ENCODE measurements at regions not wholly inside any gene's neighbourhood (a gene's known extent, or its start where the extent isn't known, plus 50 kb on each side); places are given as distances from the start of the nearest gene placed in this dataset.

DNA sequence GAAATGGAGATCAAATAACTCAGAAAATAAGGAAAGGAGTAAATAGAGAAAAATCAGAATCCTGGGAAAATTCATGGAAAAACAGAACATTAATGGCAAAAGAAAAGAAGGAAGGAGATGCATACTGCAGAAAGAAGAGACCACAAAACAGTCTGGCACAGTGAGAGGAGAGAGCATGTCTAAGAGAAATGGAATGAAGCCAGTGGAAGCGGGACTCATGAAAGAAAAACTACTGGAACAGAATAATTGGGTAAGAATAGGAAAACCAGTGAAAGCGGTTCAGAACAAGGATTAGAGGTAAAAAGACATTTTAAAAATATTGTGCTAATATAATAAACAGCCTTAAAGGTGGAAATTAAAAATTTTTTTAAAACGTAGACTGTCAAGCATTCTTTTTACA lies 93.6 kb upstream of the GREM2 start:
- POLR2A ChIA-PET = no interaction called here

DNA sequence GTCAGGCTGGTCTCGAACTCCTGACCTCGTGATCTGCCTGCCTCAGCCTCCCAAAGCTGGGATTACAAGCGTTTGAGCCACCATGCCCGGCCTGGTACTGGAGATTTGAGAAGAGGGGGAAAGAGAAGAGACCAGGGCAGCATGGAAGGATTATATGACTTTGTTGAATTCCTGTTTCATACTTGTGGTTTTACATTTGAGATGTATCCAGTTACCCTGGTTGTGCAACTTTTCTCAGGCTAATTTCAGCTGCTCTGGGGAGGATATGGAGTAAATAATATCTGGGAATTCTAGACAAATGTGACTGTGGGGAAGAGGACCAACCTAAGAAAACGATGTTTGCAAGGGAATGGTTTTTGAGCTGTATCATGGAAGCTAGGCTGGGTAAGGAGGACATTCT lies 89.5 kb upstream of the GREM2 start:
- no peak overlapping the region for H3K4me3 ChIP-seq (ENCODE audit: low read depth, low read length)
- no peak for TF ChIP-seq CTCF (IDR thresholded peaks at IDR 0.05; ENCODE audit: low read depth, low read length)
- CTCF ChIA-PET = interaction anchor here (2.7 kb wide), 1 partner anchor 512 kb away, joined by 9 read pairs; no protein-coding TSS in a partner anchor
- POLR2A ChIA-PET = interaction anchor here (0.7 to 1.2 kb wide), 3 partner anchors 10 to 298 kb away, joined by 3 to 4 read pairs (median 4); no protein-coding TSS in a partner anchor
- H3K27me3 ChIP-seq (ENCODE audit: control insufficient read depth, insufficient read depth, low read length) = no peaks in the 10 kb centered on the region
- DNase-seq (ENCODE audit: low read depth, low spot score) = peak; percentile 67
- no peak overlapping the region for H3K27ac ChIP-seq (ENCODE audit: low read depth, low read length)
- no peaks in the 10 kb centered on the region; the same call in 1 of the 2 replicates for H3K9me3 ChIP-seq (ENCODE audit: control insufficient read depth, insufficient read depth, low read length)

More for the DNA sequence above, 93.6 kb upstream of the GREM2 start:
- DNase-seq (ENCODE audit: low read depth, low spot score) = no peak
- no peaks in the 10 kb centered on the region for H3K27me3 ChIP-seq (ENCODE audit: control insufficient read depth, insufficient read depth, low read length)
- CTCF ChIA-PET = interaction anchor here (0.5 to 2.4 kb wide), 3 partner anchors 14 to 94 kb away, joined by 4 to 10 read pairs (median 5); partner anchors contain the start of gene GREM2
- no peak overlapping the region for H3K4me3 ChIP-seq (ENCODE audit: low read depth, low read length)
- no peak for TF ChIP-seq CTCF (IDR thresholded peaks at IDR 0.05; ENCODE audit: low read depth, low read length)
- H3K9me3 ChIP-seq (ENCODE audit: control insufficient read depth, insufficient read depth, low read length) = no peaks in the 10 kb centered on the region; the same call in 1 of the 2 replicates
- no peak overlapping the region for H3K27ac ChIP-seq (ENCODE audit: low read depth, low read length)

GRCh38 chr1:240695416-240695815 lies 83.5 kb upstream of the GREM2 start:
- H3K27me3 ChIP-seq (ENCODE audit: control insufficient read depth, insufficient read depth, low read length) = no peaks in the 10 kb centered on the region
- no peak for TF ChIP-seq CTCF (IDR thresholded peaks at IDR 0.05; ENCODE audit: low read depth, low read length)

GRCh38 chr1:240693844-240694243 lies 81.9 kb upstream of the GREM2 start:
- no peak for DNase-seq (ENCODE audit: low read depth, low spot score)
- Histone ChIP-seq H3K9me3 (ENCODE audit: control insufficient read depth, insufficient read depth, low read length) (no peaks in the 10 kb centered on the region), H3K27ac (ENCODE audit: low read depth, low read length) (no peak overlapping the region), H3K4me3 (ENCODE audit: low read depth, low read length) (no peak overlapping the region), H3K27me3 (ENCODE audit: control insufficient read depth, insufficient read depth, low read length) (no peaks in the 10 kb centered on the region)
- TF ChIP-seq CTCF (IDR thresholded peaks at IDR 0.05; ENCODE audit: low read depth, low read length) = no peak
- POLR2A ChIA-PET = no interaction called here
- CTCF ChIA-PET = interaction anchor here (1.3 to 3.6 kb wide), 6 partner anchors 10 to 667 kb away, joined by 3 to 27 read pairs (median 18); no protein-coding TSS in a partner anchor

More at GRCh38 chr1:240695416-240695815, 83.5 kb upstream of the GREM2 start:
- no peak for DNase-seq (ENCODE audit: low read depth, low spot score)
- H3K27ac ChIP-seq (ENCODE audit: low read depth, low read length) = no peak overlapping the region
- H3K4me3 ChIP-seq (ENCODE audit: low read depth, low read length) = no peak overlapping the region
- ChIA-PET CTCF (interaction anchor here (0.6 to 0.9 kb wide), 2 partner anchors 37 to 262 kb away, joined by 3 read pairs; no protein-coding TSS in a partner anchor), POLR2A (no interaction called here)
- H3K9me3 ChIP-seq (ENCODE audit: control insufficient read depth, insufficient read depth, low read length) = no peaks in the 10 kb centered on the region

GRCh38 chr1:240693036-240693435 lies 81.1 kb upstream of the GREM2 start:
- DNase-seq (ENCODE audit: low read depth, low spot score) = no peak
- H3K9me3 ChIP-seq (ENCODE audit: control insufficient read depth, insufficient read depth, low read length) = no peaks in the 10 kb centered on the region
- no peaks in the 10 kb centered on the region for H3K27me3 ChIP-seq (ENCODE audit: control insufficient read depth, insufficient read depth, low read length)
- POLR2A ChIA-PET = no interaction called here
- no peak overlapping the region for H3K4me3 ChIP-seq (ENCODE audit: low read depth, low read length)
- CTCF ChIA-PET = interaction anchor here (0.6 to 3.6 kb wide), 23 partner anchors 8 to 666 kb away, joined by 3 to 27 read pairs (median 6); partner anchors contain the start of gene GREM2
- no peak overlapping the region for H3K27ac ChIP-seq (ENCODE audit: low read depth, low read length)
- no peak for TF ChIP-seq CTCF (IDR thresholded peaks at IDR 0.05; ENCODE audit: low read depth, low read length)

Measured in AG04450 (cell line).